ENCODE measurements at regions not wholly inside any gene's neighbourhood (a gene's known extent, or its start where the extent isn't known, plus 50 kb on each side); places are given as distances from the start of the nearest gene placed in this dataset.
"Not testable (repeated sequence)": the region's sequence is repeated elsewhere in the genome, so short reads cannot be mapped to it uniquely, and the experiment has no call there.

GRCh38 chr5:99019812-99020697 lies 91.2 kb upstream of the CHD1 start:
- DNase-seq (ENCODE audit: low spot score), result no peak
- no peaks in the 10 kb centered on the region for H3K27me3 ChIP-seq
- H3K27ac ChIP-seq, result no peak overlapping the region

GRCh38 chr5:99019254-99019653 lies 90.4 kb upstream of the CHD1 start:
- H3K9me3 ChIP-seq, result no peaks in the 10 kb centered on the region
- no peak for TF ChIP-seq CTCF (IDR thresholded peaks at IDR 0.05)

More at GRCh38 chr5:99019812-99020697, 91.2 kb upstream of the CHD1 start:
- no peak for TF ChIP-seq CTCF (IDR thresholded peaks at IDR 0.05)
- Histone ChIP-seq H3K4me1 (no peaks in the 10 kb centered on the region), H3K9me3 (no peaks in the 10 kb centered on the region), H3K36me3 (no peaks in the 10 kb centered on the region), H3K4me3 (no peak overlapping the region)

GRCh38 chr5:99010294-99010693 lies 81.5 kb upstream of the CHD1 start:
- H3K9me3 ChIP-seq, result no peaks in the 10 kb centered on the region
- no peak for DNase-seq (ENCODE audit: low spot score)
- no peak for TF ChIP-seq CTCF (IDR thresholded peaks at IDR 0.05)

More at GRCh38 chr5:99019254-99019653, 90.4 kb upstream of the CHD1 start:
- no peaks in the 10 kb centered on the region for H3K4me1 ChIP-seq
- H3K27ac ChIP-seq, result no peak overlapping the region
- DNase-seq (ENCODE audit: low spot score), result no peak
- no peaks in the 10 kb centered on the region for H3K36me3 ChIP-seq
- H3K27me3 ChIP-seq, result no peaks in the 10 kb centered on the region
- H3K4me3 ChIP-seq, result no peak overlapping the region

GRCh38 chr5:99008009-99008408 lies 79.2 kb upstream of the CHD1 start:
- not testable (repeated sequence) for DNase-seq (ENCODE audit: low spot score); H3K27ac ChIP-seq; H3K9me3 ChIP-seq; H3K4me1 ChIP-seq; H3K36me3 ChIP-seq; H3K27me3 ChIP-seq; H3K4me3 ChIP-seq

More at GRCh38 chr5:99010294-99010693, 81.5 kb upstream of the CHD1 start:
- no peak overlapping the region for H3K4me3 ChIP-seq
- H3K27ac ChIP-seq, result no peak overlapping the region
- no peaks in the 10 kb centered on the region for H3K4me1 ChIP-seq
- H3K36me3 ChIP-seq, result no peaks in the 10 kb centered on the region
- no peaks in the 10 kb centered on the region for H3K27me3 ChIP-seq

- Histone ChIP-seq H3K36me3 (no peaks in the 10 kb centered on the region), H3K9me3 (no peaks in the 10 kb centered on the region), H3K27ac (no peak overlapping the region), H3K4me3 (no peak overlapping the region), H3K4me1 (no peaks in the 10 kb centered on the region), H3K27me3 (no peaks in the 10 kb centered on the region)
- TF ChIP-seq CTCF (IDR thresholded peaks at IDR 0.05), result no peak
- DNase-seq (ENCODE audit: low spot score), result no peak
These were observed 76.7 kb upstream of the CHD1 start for GRCh38 chr5:99005506-99005905.

- TF ChIP-seq CTCF (IDR thresholded peaks at IDR 0.05), result no peak
- Histone ChIP-seq H3K9me3 (no peaks in the 10 kb centered on the region), H3K27me3 (no peaks in the 10 kb centered on the region), H3K36me3 (no peaks in the 10 kb centered on the region), H3K4me3 (no peak overlapping the region), H3K27ac (no peak overlapping the region), H3K4me1 (no peaks in the 10 kb centered on the region)
- DNase-seq (ENCODE audit: low spot score), result no peak
These were observed 76.2 kb upstream of the CHD1 start for GRCh38 chr5:99004960-99005359.

Data from right atrium auricular region (tissue), 2 donors.